Transverse colon (tissue), 3 donors: ENCODE measurements at regions not wholly inside any gene's neighbourhood (a gene's known extent, or its start where the extent isn't known, plus 50 kb on each side); places are given as distances from the start of the nearest gene placed in this dataset.
"Not testable (repeated sequence)": the region's sequence is repeated elsewhere in the genome, so short reads cannot be mapped to it uniquely, and the experiment has no call there.

Experiments
- CTCF ChIP-seq, 5 experiments: fragments of 200-600 bp in 3 of 5; fragments of 450-650 bp in 2 of 5; sonication (generic) in 3 of 5; IDR thresholded peaks; 1 replicate in 2 of 5; 2 replicates in 3 of 5; pipeline ENCODE4 v1.5.1; 2016 to 2017; ENCODE audit warnings: antibody characterized with exemption in 5 of 5, inconsistent platforms in 3 of 5, mild to moderate bottlenecking in 2 of 5, moderate library complexity in 1 of 5
- EP300 ChIP-seq: sonication (generic); formaldehyde crosslinking; IDR thresholded peaks from one replicate; pipeline ENCODE4 v1.6.1; 2017; ENCODE audit warnings: antibody characterized with exemption, low read depth

- not testable (repeated sequence) for TF ChIP-seq CTCF (IDR thresholded peaks at IDR 0.05); EP300
Observed at GRCh38 chr22:25288481-25288880, 69.0 kb downstream of the CRYBB2 start.
